ENCODE measurements at regions not wholly inside any gene's neighbourhood (a gene's known extent, or its start where the extent isn't known, plus 50 kb on each side); places are given as distances from the start of the nearest gene placed in this dataset.

GRCh38 chr6:66751630-66752029, 1044.6 kb upstream of the EYS start:
- TF ChIP-seq POLR2A (IDR thresholded peaks at IDR 0.05) (no peak), CTCF (IDR thresholded peaks at IDR 0.05) (no peak)
